Right lobe of liver (tissue), 6 donors: ENCODE measurements at regions not wholly inside any gene's neighbourhood (a gene's known extent, or its start where the extent isn't known, plus 50 kb on each side); places are given as distances from the start of the nearest gene placed in this dataset.

ENCODE experiments used
- ATAC-seq, 4 donors: fragments of 200-7000 bp; cut with Tn5 transposase; one replicate each; pipeline ENCODE4 v1.9.1; 2020; ENCODE audit warnings: mild to moderate bottlenecking in 4 of 4, moderate library complexity in 4 of 4
- DNase-seq, 3 donors: peaks; one replicate each; pipeline ENCODE4 v3.0.0-alpha.2; 2020
- H3K27ac ChIP-seq, 3 donors: fragments of 200-600 bp; one replicate each; pipeline ENCODE4 v1.8.0; 2022
- H3K27me3 ChIP-seq, 2 donors: fragments of 200-600 bp; one replicate each; pipeline ENCODE4 v1.8.0; 2022
- H3K36me3 ChIP-seq, 4 donors: fragments of 200-600 bp; sonication (generic) in 1 of 4; one replicate each; pipeline versions ENCODE4 v1.5.1 to v1.8.0; 2017 to 2022; ENCODE audit warnings: control low read depth in 1 of 4
- H3K4me1 ChIP-seq, 4 donors: fragments of 200-600 bp; sonication (generic) in 1 of 4; one replicate each; pipeline versions ENCODE4 v1.5.1 to v1.8.0; 2017 to 2022; ENCODE audit warnings: control low read depth in 1 of 4
- H3K4me3 ChIP-seq, 3 donors: fragments of 200-600 bp; one replicate each; pipeline ENCODE4 v1.8.0; 2022
- H3K9me3 ChIP-seq, 4 donors: fragments of 200-600 bp; sonication (generic) in 1 of 4; one replicate each; pipeline versions ENCODE4 v1.5.1 to v1.8.0; 2017 to 2022; ENCODE audit warnings: control low read depth in 1 of 4
- CTCF ChIP-seq, 4 donors: fragments of 200-600 bp in 3 of 4; fragments of 450-650 bp in 1 of 4; IDR thresholded peaks; one replicate each; pipeline versions ENCODE4 v1.5.1 to v1.8.0; 2016 to 2022; ENCODE audit warnings: antibody characterized with exemption in 4 of 4, mild to moderate bottlenecking in 2 of 4
- POLR2A ChIP-seq: fragments of 450-650 bp; IDR thresholded peaks from one replicate; pipeline ENCODE4 v1.6.1; 2017; ENCODE audit warnings: antibody characterized with exemption, mild to moderate bottlenecking
- WGBS: methylation state at CpG from one replicate; pipeline ENCODE4 v1.1.6; 2018; ENCODE audit warnings: low coverage, low lambda C conversion rate; ENCODE audit not compliant: insufficient coverage; ENCODE audit errors: missing lambda C conversion rate; 5-methylcytosine and 5-hydroxymethylcytosine counted together
- intact Hi-C, 2 donors: fragments of 100-400 bp; cut with DNase I; formaldehyde crosslinking; loops; one replicate each; pipeline versions ENCODE4 v1.11.2 to v1.14.1; 2022
- donor health status: DM: no; HTN: yes; CAD: no.
- donor health status: DM: no; HTN: no; CAD: no.
- donor health status: DM: no; HTN: no; CAD: no.
- donor health status: DM: no; HTN: yes; CAD: no.
- donor health status: DM: no; HTN: yes; CAD: no.

DNA sequence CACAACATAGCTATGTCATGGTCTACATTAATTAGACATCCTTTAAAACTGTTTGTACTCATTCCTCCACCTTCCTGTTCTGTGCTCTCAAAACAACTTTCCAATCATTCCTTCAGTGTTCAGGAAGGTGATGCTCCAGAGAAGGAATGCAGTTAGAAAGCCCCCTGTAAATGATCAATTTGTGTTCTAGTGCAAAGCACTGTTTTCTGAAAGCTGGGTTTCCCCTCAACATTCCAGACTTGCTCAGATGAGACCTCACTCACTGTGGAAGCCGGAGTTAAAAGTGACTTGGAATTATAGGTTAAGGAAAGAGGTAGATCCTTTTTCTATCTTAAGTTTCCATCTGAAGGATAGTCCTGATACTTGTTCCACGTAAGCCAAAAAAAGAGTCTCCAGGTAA, 95.9 kb downstream of the BMP2 start:
- no peak overlapping the region for H3K4me3 ChIP-seq
- WGBS: 53% methylated on average over 2 of the region's 2 CpGs
- H3K27me3 ChIP-seq: no peaks in the 10 kb centered on the region
- TF ChIP-seq POLR2A: no peak
- no peak for TF ChIP-seq CTCF (IDR thresholded peaks at IDR 0.05)
- no peaks in the 10 kb centered on the region for H3K36me3 ChIP-seq
- no peak for DNase-seq
- no peak overlapping the region for H3K27ac ChIP-seq
- H3K9me3 ChIP-seq: no peaks in the 10 kb centered on the region
- ATAC-seq: no peak
- intact Hi-C loops: no loop called here
- H3K4me1 ChIP-seq: no peaks in the 10 kb centered on the region

DNA sequence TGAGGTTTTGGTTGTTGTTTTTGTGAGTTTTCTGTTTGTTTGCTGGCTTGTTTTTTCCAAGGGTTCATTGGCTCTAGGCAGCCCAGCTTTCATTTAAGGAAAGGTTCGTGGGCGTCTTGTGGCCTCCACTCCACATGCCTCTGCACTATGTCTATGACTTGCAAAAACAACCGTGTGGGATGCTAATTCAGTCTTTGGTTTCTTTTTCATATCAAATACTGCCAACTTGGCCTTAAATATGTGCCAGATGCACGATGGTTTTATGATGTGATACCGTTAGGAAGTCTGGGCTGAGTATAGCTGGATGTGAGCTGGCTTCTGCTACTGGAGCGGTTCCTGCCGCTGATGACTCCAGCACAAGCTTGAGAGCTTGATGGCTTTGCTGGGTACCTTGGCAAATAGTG, 96.3 kb downstream of the BMP2 start:
- no peak for ATAC-seq
- 56% methylated on average over 7 of the region's 7 CpGs for WGBS

DNA sequence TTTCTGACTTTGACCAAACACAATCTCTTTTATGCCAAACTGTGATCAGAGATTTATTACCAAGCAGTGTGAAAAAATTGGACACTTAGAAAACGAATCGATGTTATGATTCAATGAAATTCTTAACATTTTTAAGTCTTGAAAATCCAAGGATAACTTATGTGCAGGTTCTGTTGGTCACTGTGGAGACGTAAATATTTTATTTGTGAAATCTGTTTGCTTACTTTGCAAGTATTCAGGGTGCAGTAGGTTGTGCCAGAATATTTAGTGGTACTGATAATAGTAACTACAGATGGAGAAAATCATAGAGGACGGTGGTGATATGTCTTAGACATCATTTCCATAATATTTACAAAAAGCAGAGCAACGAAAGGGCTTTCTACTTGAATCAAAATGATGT, 97.3 kb downstream of the BMP2 start:
- H3K4me3 ChIP-seq: no peak overlapping the region
- H3K27ac ChIP-seq: no peak overlapping the region
- DNase-seq (no peak), ATAC-seq (no peak)
- H3K36me3 ChIP-seq: no peaks in the 10 kb centered on the region
- no peak for TF ChIP-seq POLR2A
- TF ChIP-seq CTCF (IDR thresholded peaks at IDR 0.05): no peak
- H3K9me3 ChIP-seq: no peaks in the 10 kb centered on the region
- H3K27me3 ChIP-seq: no peaks in the 10 kb centered on the region
- H3K4me1 ChIP-seq: no peaks in the 10 kb centered on the region
- intact Hi-C loops: no loop called here
- WGBS: 33% methylated on average over 5 of the region's 5 CpGs

More for the DNA sequence above, 96.3 kb downstream of the BMP2 start:
- Histone ChIP-seq H3K27me3 (no peaks in the 10 kb centered on the region), H3K27ac (no peak overlapping the region), H3K36me3 (no peaks in the 10 kb centered on the region), H3K9me3 (no peaks in the 10 kb centered on the region), H3K4me1 (no peaks in the 10 kb centered on the region), H3K4me3 (no peak overlapping the region)
- DNase-seq: no peak
- TF ChIP-seq CTCF (IDR thresholded peaks at IDR 0.05): no peak
- no peak for TF ChIP-seq POLR2A
- intact Hi-C loops: no loop called here

DNA sequence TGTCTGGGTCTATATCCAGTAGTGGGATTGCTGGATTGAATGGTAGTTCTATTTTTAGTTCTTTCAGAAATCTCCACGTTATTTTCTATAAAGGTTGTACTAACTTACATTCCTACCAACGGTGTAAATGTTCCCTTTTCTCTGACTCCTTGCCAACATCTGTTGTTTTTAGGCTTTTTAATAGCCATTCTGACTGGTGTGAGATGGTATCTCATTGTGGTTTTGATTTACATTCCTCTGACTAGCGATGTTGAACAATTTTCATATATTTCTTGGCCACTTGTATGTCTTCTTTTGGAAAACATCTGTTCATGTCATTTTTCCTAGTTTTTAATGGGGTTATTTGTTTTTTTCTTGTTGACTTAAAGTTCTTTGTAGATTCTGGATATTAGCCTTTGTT, 99.3 kb downstream of the BMP2 start:
- intact Hi-C loops: no loop called here
- no peaks in the 10 kb centered on the region for H3K27me3 ChIP-seq
- ATAC-seq (no peak), DNase-seq (no peak)
- no peak overlapping the region for H3K4me3 ChIP-seq
- H3K27ac ChIP-seq: no peak overlapping the region
- TF ChIP-seq CTCF (IDR thresholded peaks at IDR 0.05) (no peak), POLR2A (no peak)
- H3K36me3 ChIP-seq: no peaks in the 10 kb centered on the region
- WGBS: 31% methylated on average over 3 of the region's 3 CpGs
- no peaks in the 10 kb centered on the region for H3K9me3 ChIP-seq
- H3K4me1 ChIP-seq: no peaks in the 10 kb centered on the region

DNA sequence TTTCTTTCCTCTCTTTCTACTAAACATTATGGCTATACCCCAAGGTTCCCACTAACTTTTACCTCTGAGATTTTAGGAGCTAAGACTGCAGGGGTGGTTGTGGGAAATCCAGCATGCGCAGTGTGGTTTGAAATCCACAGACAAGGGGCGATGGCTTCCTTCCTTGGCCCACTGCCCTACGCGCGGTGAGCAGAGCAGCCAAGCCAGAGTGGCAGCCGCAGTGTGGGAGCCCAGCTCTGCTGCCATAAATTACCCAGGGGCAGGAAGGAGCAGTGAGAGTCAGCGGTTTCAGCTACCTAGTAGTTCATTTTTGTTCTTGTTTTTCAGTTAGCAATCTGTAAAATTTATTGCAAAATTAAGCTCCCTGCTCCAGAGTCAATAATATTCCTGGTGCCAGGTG, 101.4 kb downstream of the BMP2 start:
- Histone ChIP-seq H3K27me3 (no peaks in the 10 kb centered on the region), H3K9me3 (no peaks in the 10 kb centered on the region), H3K27ac (no peak overlapping the region), H3K4me3 (no peak overlapping the region), H3K4me1 (no peaks in the 10 kb centered on the region), H3K36me3 (no peaks in the 10 kb centered on the region)
- WGBS: 41% methylated on average over 7 of the region's 7 CpGs
- no peak for ATAC-seq
- intact Hi-C loops: no loop called here
- no peak for DNase-seq
- TF ChIP-seq POLR2A: no peak
- TF ChIP-seq CTCF (IDR thresholded peaks at IDR 0.05): no peak
